ENCODE measurements at regions not wholly inside any gene's neighbourhood (a gene's known extent, or its start where the extent isn't known, plus 50 kb on each side); places are given as distances from the start of the nearest gene placed in this dataset.
"Not testable (repeated sequence)": the region's sequence is repeated elsewhere in the genome, so short reads cannot be mapped to it uniquely, and the experiment has no call there.

- DNase-seq: no peak
Observed at GRCh38 chr7:17020250-17020649, 138.5 kb upstream of the AGR3 start.

GRCh38 chr7:17021205-17021604 lies 139.4 kb upstream of the AGR3 start:
- DNase-seq: no peak

GRCh38 chr7:17022920-17023319 lies 141.1 kb upstream of the AGR3 start:
- peak; percentile 24 for DNase-seq

- no peak for DNase-seq
Observed at GRCh38 chr7:17026269-17026668, 144.5 kb upstream of the AGR3 start.

- DNase-seq: no peak
Observed at GRCh38 chr7:17027143-17027788, 145.5 kb upstream of the AGR3 start.

- DNase-seq: no peak
Observed at GRCh38 chr7:17027789-17028152, 146.0 kb upstream of the AGR3 start.

- no peak for DNase-seq
Observed at GRCh38 chr7:17029150-17029549, 147.4 kb upstream of the AGR3 start.

- no peak for DNase-seq
Observed at GRCh38 chr7:17030559-17030958, 148.8 kb upstream of the AGR3 start.

GRCh38 chr7:17031906-17032551 lies 150.2 kb upstream of the AGR3 start:
- DNase-seq: no peak

GRCh38 chr7:17033245-17033644 lies 151.5 kb upstream of the AGR3 start:
- no peak for DNase-seq

GRCh38 chr7:17036584-17036983 lies 154.8 kb upstream of the AGR3 start:
- DNase-seq: no peak

- no peak for DNase-seq
Observed at GRCh38 chr7:17037356-17037755, 155.6 kb upstream of the AGR3 start.

GRCh38 chr7:17038160-17038782 lies 156.5 kb upstream of the AGR3 start:
- DNase-seq: no peak

- DNase-seq: no peak
Observed at GRCh38 chr7:17038783-17039170, 157.0 kb upstream of the AGR3 start.

- no peak for DNase-seq
Observed at GRCh38 chr7:17039372-17039771, 157.6 kb upstream of the AGR3 start.

GRCh38 chr7:17040716-17041115 lies 158.9 kb upstream of the AGR3 start:
- no peak for DNase-seq

- no peak for DNase-seq
Observed at GRCh38 chr7:17041324-17041723, 159.5 kb upstream of the AGR3 start.

- no peak for DNase-seq
Observed at GRCh38 chr7:17042211-17042610, 160.4 kb upstream of the AGR3 start.

- no peak for DNase-seq
Observed at GRCh38 chr7:17043012-17043877, 161.5 kb upstream of the AGR3 start.

- no peak for DNase-seq
Observed at GRCh38 chr7:17044396-17044795, 162.6 kb upstream of the AGR3 start.

- no peak for DNase-seq
Observed at GRCh38 chr7:17044861-17045260, 163.1 kb upstream of the AGR3 start.

- DNase-seq: no peak
Observed at GRCh38 chr7:17046259-17046658, 164.5 kb upstream of the AGR3 start.

GRCh38 chr7:17046666-17047065 lies 164.9 kb upstream of the AGR3 start:
- DNase-seq: no peak

GRCh38 chr7:17053164-17053563 lies 171.4 kb upstream of the AGR3 start:
- DNase-seq: not testable (repeated sequence)
